Esophagus (tissue), 2 donors: ENCODE measurements at regions not wholly inside any gene's neighbourhood (a gene's known extent, or its start where the extent isn't known, plus 50 kb on each side); places are given as distances from the start of the nearest gene placed in this dataset.

Source experiments
- H3K27ac ChIP-seq, 2 donors: one replicate each; pipeline ENCODE4 v1.5.1; 2013; ENCODE audit warnings: low read depth in 2 of 2, mild to moderate bottlenecking in 2 of 2, inconsistent platforms in 1 of 2, low read length in 1 of 2, moderate library complexity in 1 of 2
- H3K27me3 ChIP-seq, 2 donors: one replicate each; pipeline ENCODE4 v1.6.1; 2013; ENCODE audit warnings: low read length in 2 of 2, control low read depth in 1 of 2, mild to moderate bottlenecking in 1 of 2; ENCODE audit not compliant: insufficient read depth in 2 of 2, control insufficient read depth in 1 of 2
- H3K36me3 ChIP-seq, 2 donors: one replicate each; pipeline ENCODE4 v1.6.1; 2013; ENCODE audit warnings: low read length in 1 of 2; ENCODE audit not compliant: control insufficient read depth in 2 of 2, insufficient read depth in 2 of 2
- H3K4me1 ChIP-seq, 2 donors: one replicate each; pipeline ENCODE4 v1.6.1; 2013; ENCODE audit warnings: low read length in 1 of 2; ENCODE audit not compliant: control insufficient read depth in 2 of 2, insufficient read depth in 2 of 2
- H3K4me3 ChIP-seq, 2 donors: one replicate each; pipeline ENCODE4 v1.5.1; 2013; ENCODE audit warnings: low read length in 2 of 2, mild to moderate bottlenecking in 2 of 2, low read depth in 1 of 2, moderate library complexity in 1 of 2
- H3K9me3 ChIP-seq, 2 donors: one replicate each; pipeline ENCODE4 v1.6.1; 2013; ENCODE audit warnings: mild to moderate bottlenecking in 2 of 2, low read depth in 1 of 2, low read length in 1 of 2, moderate library complexity in 1 of 2; ENCODE audit not compliant: control insufficient read depth in 2 of 2, insufficient read depth in 1 of 2
- WGBS, 2 donors: extraction: QIAGEN DNeasy Blood & Tissue Kit; methylation state at CpG; one replicate each; pipeline ENCODE4 v1.1.7; 2013; 5-methylcytosine and 5-hydroxymethylcytosine counted together
- donor health status: healthy with polysubstance abuse.
- donor health status: Bipolar disorder and iron deficiency.

DNA sequence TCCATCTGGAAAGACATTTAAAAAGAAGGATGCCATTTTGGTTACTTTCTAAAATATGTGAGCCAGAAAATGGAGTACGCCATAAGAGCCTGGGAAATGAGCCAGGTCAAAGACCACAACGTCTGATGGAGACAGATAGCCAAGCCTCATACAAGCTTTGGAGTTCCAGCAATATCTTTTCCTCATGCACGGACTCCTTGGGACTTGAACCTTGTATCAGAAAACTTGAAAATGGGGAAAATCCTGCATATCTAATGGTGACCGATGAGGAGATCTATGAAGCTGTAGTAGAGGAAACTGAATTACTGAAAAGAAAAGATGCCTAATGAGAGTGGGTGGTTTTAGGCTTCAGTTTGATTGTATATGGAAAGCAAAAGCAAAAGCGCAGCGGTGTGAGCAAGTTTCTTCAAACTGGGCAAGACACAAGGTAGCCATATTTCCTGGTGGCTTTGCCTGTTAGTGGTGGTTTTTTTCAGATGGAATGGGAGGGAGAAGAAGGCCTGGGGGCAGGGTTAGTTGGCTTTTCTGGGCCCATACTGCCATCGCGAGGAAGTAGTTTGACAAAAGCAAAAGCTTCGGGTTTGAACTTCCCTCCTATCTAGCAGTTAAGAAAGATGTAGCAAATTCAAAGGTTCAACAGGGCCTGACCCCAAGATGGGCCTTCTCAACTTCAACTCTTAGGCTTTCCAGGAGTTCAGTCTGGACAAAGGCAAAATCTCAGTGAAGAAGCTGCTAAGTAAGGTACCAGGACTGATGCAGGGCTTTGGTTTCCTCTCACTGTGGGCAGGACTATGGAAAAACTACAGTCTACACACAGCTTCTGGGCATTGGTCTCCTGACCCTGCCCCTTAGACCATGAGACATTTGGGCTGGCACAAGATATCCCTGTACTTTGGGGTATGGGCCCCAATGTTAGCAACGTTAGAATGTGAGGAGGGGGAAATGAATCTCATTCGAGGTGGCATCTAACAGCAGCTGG is 210.0 kb upstream of the STK26 start:
- no peaks in the 10 kb centered on the region for H3K9me3 ChIP-seq
- no peaks in the 10 kb centered on the region for H3K4me1 ChIP-seq
- peak overlapping the region in 1 of 2 donors; percentile 45 for H3K4me3 ChIP-seq
- H3K36me3 ChIP-seq: no peaks in the 10 kb centered on the region
- peak overlapping the region in 1 of 2 donors; percentile 71 for H3K27ac ChIP-seq
- H3K27me3 ChIP-seq: no peaks in the 10 kb centered on the region
- 47 to 70% methylated on average over 11 of the region's 11 CpGs for WGBS, 2 donors

DNA sequence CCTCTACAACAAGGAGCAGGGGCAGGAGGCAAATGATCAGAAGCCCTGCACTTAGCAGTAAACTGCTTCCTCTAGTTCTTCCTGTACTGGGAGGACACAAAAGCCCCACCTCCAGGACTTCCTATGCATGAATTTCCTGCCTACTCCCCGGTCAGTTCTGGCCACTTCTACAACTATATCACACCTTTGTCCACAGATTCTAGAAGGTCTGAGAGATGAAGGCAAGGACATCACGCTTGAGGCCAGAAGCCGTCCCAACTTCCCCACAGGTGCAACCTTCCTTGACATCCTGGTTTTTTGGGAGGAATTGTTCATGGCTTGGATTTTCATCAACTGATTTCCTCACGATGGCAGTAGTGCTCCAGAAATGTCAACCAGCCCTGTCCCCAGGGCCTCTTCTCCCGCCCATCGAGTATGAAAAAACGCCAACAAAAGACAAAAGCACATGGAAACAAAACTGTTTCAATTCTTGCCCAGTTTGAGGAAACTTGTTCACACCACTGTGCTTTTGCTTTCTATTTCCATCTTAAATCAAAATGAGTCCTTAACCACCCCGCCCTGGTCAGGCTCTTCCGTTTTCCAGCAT is 206.5 kb upstream of the STK26 start:
- H3K27ac ChIP-seq: peak overlapping the region in 1 of 2 donors; percentile 29
- no peaks in the 10 kb centered on the region for H3K27me3 ChIP-seq
- 33 to 59% methylated on average over 9 of the region's 9 CpGs for WGBS, 2 donors
- peak overlapping the region in 1 of 2 donors; percentile 39 for H3K4me3 ChIP-seq
- H3K36me3 ChIP-seq: no peaks in the 10 kb centered on the region
- H3K4me1 ChIP-seq: no peaks in the 10 kb centered on the region
- H3K9me3 ChIP-seq: no peaks in the 10 kb centered on the region

DNA sequence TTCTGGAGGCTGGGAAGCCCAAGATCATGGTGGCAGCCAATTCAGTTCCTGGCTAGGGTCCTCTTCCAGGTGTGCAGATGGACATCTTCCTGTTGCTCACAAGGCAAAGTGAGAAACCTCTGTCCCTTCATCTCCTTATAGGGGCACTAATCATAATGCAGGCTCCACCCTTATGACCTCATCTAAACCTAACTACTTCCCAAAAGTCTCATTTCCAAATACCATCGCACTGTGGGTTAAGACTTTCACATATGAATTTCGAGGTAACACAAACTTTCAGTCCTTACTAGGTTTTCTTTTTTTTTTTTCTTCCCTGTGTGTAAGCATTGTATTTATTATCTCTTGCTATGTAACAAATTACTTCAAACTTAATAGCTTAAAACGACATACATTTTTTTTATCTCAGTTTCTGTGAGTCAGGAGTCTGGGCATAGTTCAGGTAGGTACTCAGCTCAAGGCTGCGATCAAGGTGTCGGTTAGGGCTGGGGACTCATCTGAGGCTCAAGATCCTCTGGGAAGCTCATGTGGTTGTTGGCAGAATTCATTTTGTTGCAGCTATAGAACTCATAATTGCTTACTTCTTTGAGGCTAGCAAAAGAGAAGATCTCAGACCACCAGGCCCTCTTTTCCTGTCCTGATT is 204.7 kb upstream of the STK26 start:
- no peaks in the 10 kb centered on the region for H3K9me3 ChIP-seq
- no peaks in the 10 kb centered on the region for H3K27me3 ChIP-seq
- WGBS, 2 donors: 70 to 78% methylated on average over 5 of the region's 5 CpGs
- H3K4me1 ChIP-seq: no peaks in the 10 kb centered on the region
- no peaks in the 10 kb centered on the region for H3K36me3 ChIP-seq
- H3K4me3 ChIP-seq: no peak overlapping the region
- H3K27ac ChIP-seq: no peak overlapping the region

DNA sequence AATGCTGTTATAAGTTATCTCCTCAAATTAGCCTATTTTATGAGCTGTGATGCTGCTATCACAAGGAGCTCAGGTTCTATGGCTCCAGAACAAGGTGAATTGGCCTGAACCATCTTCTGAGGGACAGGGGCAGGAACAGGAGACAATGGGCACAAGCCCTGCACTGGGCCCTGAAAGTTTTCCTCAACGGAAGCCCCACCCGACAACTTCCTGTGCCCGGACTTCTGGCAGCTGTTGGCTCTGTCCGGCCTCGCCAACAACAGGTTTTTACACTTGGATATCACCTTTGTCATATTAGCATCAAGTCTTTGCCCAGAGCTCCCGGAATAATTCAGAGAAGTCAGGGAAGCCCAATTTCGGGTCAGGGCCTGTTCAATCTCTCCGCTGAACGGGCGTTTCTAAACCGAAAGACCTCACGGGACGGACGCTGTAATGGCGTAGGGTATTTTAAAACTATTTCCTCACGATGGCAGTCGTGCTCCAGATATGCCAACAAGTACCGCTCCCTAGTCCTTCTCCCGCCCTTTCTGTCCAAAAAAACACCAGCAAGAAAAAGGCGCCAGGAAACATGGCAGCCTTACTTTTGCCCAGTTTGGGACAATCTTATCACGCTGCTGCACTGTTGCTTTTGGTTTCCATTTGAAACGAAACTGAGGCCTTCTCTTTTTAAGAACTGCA is 201.0 kb upstream of the STK26 start:
- no peaks in the 10 kb centered on the region for H3K36me3 ChIP-seq
- no peaks in the 10 kb centered on the region for H3K27me3 ChIP-seq
- no peaks in the 10 kb centered on the region for H3K9me3 ChIP-seq
- H3K4me3 ChIP-seq: peak overlapping the region in 1 of 2 donors; percentile 46
- H3K27ac ChIP-seq: peak overlapping the region in 1 of 2 donors; percentile 56
- WGBS, 2 donors: 52 to 87% methylated on average over 22 of the region's 22 CpGs
- H3K4me1 ChIP-seq: no peaks in the 10 kb centered on the region

DNA sequence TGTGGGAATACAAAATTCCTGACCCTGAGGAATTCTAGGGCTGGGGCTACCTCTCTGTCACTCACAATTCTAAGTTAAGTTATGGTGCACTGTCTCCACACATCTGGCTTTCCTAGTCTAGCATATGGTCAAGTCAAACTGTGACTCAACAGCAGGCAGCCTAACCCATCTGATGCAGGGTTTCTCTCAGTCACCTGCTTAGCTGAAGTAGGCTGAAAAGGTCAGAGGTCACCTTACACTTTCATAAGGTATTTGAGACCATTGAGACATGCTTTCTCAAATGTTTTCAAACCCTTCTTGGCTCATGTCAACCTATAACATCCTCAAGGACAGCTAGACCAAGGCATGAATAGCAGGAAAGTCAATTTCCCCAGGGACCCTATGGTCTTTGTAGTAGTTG is 196.5 kb upstream of the STK26 start:
- Histone ChIP-seq H3K4me3 (no peak overlapping the region), H3K27me3 (no peaks in the 10 kb centered on the region), H3K9me3 (no peaks in the 10 kb centered on the region), H3K36me3 (no peaks in the 10 kb centered on the region), H3K27ac (no peak overlapping the region), H3K4me1 (no peaks in the 10 kb centered on the region)

DNA sequence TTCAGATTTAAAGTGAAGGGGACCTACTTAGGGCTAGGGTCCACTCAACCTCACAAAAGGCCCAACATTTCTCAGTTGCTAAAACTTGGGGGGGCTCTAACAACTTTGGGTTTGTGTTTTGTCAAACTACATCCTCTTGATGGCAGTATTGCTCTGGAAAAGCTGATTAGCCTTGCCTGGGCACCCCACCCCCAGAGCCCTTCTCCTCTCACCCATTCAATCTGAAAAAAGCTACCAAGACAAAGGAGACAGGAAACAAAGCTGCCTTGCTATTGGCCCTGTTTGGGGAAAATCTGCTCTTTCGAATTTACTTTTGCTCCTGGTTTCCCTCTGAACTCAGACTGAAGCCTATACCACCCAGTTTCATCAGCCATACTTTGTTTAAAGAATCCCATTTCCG is 195.2 kb upstream of the STK26 start:
- no peaks in the 10 kb centered on the region for H3K36me3 ChIP-seq
- no peak overlapping the region for H3K4me3 ChIP-seq
- H3K4me1 ChIP-seq: no peaks in the 10 kb centered on the region
- no peaks in the 10 kb centered on the region for H3K9me3 ChIP-seq
- 63 to 68% methylated on average over 2 of the region's 2 CpGs for WGBS, 2 donors
- H3K27ac ChIP-seq: no peak overlapping the region
- no peaks in the 10 kb centered on the region for H3K27me3 ChIP-seq

DNA sequence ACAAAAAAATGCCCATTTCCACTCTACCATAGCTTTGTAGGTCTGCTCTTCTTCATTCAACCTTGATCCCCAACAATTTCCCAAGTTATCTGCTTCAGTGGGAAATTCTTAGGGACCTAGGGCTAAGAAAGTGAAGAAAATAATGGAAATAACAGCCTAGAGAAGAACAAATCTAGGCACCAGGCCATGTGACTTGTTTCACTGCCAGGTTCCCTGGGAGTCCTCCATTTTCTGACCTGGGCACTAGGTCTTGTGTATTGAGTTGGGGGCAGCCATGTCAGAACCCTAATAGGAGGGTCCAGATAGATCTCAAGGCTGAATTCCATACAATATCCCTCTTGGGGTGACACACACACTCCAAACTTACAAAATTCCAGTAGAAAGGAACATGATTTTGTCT is 194.6 kb upstream of the STK26 start:
- no peak overlapping the region for H3K4me3 ChIP-seq
- no peaks in the 10 kb centered on the region for H3K36me3 ChIP-seq
- H3K27ac ChIP-seq: no peak overlapping the region
- H3K27me3 ChIP-seq: no peaks in the 10 kb centered on the region
- H3K9me3 ChIP-seq: no peaks in the 10 kb centered on the region
- H3K4me1 ChIP-seq: no peaks in the 10 kb centered on the region

DNA sequence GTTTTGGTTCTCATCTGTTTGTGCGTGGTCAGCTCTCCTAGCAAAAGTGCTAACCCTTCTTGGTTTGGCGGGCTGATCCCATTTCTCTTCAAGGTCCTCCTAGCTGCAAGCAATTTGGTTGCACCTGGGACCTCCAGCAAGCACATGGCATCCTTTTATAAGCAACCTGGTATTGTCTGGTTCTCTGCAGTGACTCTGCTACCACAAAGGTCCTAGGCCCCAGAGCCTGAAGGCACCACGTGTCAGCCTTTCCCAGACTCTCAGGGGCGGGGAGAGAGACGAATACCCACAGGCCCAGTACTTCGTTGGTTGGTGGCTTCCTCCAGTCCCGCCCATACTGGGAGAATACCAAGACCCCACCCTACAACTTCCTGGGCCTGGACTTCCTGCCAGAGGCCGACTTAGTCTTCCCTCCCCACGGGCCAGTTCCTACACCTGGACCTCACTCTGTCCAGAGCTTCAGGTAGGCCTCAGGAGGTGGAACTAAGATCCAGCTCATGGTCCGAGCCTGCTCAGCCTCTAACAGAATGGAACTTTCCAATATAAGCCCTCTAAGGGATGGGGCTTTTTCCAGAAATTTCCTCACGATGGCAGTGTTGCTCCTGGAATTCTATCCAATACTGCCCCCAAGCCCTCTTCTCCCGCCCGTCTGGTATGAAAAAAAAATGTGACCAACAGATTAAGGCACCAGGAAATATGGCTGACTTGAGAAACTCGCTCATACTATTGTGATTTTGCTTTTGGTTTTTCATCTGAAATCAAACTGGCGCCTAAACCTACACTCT is 192.5 kb upstream of the STK26 start:
- peak overlapping the region in 1 of 2 donors; percentile 26 for H3K4me3 ChIP-seq
- H3K27me3 ChIP-seq: no peaks in the 10 kb centered on the region

DNA sequence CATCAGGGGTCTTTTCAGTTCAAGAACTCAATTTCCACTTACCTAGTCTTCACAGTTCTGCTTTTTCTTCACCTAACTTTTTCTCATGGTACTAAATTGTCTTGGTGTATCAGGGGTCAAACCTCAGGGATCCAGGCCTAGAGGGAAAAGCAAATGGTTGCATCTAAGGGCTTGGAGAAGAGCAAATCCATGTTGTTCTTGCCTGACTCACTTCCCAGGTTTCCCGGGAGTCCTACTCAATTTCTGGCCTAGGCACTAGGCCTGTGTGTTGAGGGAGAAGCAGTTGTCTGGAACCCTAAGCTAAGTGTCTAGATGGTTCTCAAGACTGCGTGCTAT is 191.9 kb upstream of the STK26 start:
- Histone ChIP-seq H3K4me1 (no peaks in the 10 kb centered on the region), H3K27ac (peak overlapping the region in 1 of 2 donors; percentile 31), H3K9me3 (no peaks in the 10 kb centered on the region), H3K36me3 (no peaks in the 10 kb centered on the region), H3K4me3 (peak overlapping the region in 1 of 2 donors; percentile 26), H3K27me3 (no peaks in the 10 kb centered on the region)
- WGBS, 2 donors: 79 to 83% methylated on average over 2 of the region's 2 CpGs

More for the DNA sequence above, 192.5 kb upstream of the STK26 start:
- 40 to 60% methylated on average over 15 of the region's 15 CpGs for WGBS, 2 donors
- no peak overlapping the region for H3K27ac ChIP-seq
- no peaks in the 10 kb centered on the region for H3K4me1 ChIP-seq
- H3K36me3 ChIP-seq: no peaks in the 10 kb centered on the region
- H3K9me3 ChIP-seq: no peaks in the 10 kb centered on the region
